ENCODE measurements at regions not wholly inside any gene's neighbourhood (a gene's known extent, or its start where the extent isn't known, plus 50 kb on each side); places are given as distances from the start of the nearest gene placed in this dataset.

DNA sequence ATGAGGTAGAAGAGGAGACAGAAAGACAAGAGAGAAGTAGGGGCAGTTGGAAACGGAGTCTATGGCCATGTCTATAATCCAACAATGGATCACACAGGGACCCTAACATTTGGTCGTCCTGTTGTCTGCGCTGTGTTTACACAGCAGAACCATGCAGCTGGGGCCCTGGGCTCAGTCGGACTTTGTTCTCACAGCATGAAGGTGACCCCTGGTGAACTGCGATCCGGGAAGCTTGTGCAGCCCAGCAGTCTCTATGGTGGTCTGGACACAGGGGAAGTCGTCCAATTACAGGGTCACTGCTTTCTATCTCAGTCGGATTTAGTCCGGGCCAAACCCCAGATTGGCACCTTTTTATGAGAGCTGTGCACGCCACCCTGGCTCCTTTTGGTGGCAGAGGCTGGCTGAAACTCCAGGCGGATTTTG is 153.6 kb downstream of the FOXA2 start:
- in situ Hi-C loops (cut with HindIII; ENCODE audit: low pct_unique_long_range_greater_than_20kb, low sequenced_read_pairs), result no loop called here
- TF ChIP-seq JUND (IDR thresholded peaks at IDR 0.05; ENCODE audit: low read depth), result no peak
- no peak for DNase-seq (ENCODE audit: low read depth in 1 of 2, low spot score in 1 of 2)

GRCh38 chr20:22430154-22430745 is 154.1 kb downstream of the FOXA2 start:
- TF ChIP-seq JUND (IDR thresholded peaks at IDR 0.05; ENCODE audit: low read depth), result no peak
- DNase-seq (ENCODE audit: low read depth in 1 of 2, low spot score in 1 of 2), result no peak
- in situ Hi-C loops (cut with HindIII; ENCODE audit: low pct_unique_long_range_greater_than_20kb, low sequenced_read_pairs), result no loop called here

GRCh38 chr20:22429175-22430153 is 154.9 kb downstream of the FOXA2 start:
- TF ChIP-seq JUND (IDR thresholded peaks at IDR 0.05; ENCODE audit: low read depth), result no peak

DNA sequence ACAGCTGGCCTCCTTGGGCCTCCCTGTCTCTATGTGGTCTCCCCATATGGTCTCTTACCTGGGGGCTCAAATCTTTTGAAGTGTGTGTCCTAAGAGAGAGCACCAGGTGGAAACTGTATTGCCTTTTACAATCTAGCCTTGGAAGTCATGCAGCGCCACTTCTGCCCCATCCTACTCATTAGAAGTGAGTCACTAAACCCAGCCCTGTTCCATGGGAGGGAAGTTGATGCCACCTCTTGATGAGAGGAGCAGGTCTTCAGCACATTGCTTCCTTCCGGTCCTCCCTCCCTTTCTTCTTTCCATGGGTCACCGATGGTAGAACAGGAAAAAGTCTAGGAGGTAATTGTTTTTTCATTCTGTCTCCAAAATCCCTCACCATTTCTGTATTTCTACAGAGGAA is 156.3 kb downstream of the FOXA2 start:
- in situ Hi-C loops (cut with HindIII; ENCODE audit: low pct_unique_long_range_greater_than_20kb, low sequenced_read_pairs), result no loop called here
- DNase-seq (ENCODE audit: low read depth in 1 of 2, low spot score in 1 of 2), result no peak
- TF ChIP-seq JUND (IDR thresholded peaks at IDR 0.05; ENCODE audit: low read depth), result no peak

More at GRCh38 chr20:22429175-22430153, 154.9 kb downstream of the FOXA2 start:
- DNase-seq (ENCODE audit: low read depth in 1 of 2, low spot score in 1 of 2), result no peak
- in situ Hi-C loops (cut with HindIII; ENCODE audit: low pct_unique_long_range_greater_than_20kb, low sequenced_read_pairs), result no loop called here

GRCh38 chr20:22426772-22427171 is 157.6 kb downstream of the FOXA2 start:
- TF ChIP-seq JUND (IDR thresholded peaks at IDR 0.05; ENCODE audit: low read depth), result no peak
- in situ Hi-C loops (cut with HindIII; ENCODE audit: low pct_unique_long_range_greater_than_20kb, low sequenced_read_pairs), result no loop called here
- no peak for DNase-seq (ENCODE audit: low read depth in 1 of 2, low spot score in 1 of 2)

GRCh38 chr20:22425344-22426295 is 158.8 kb downstream of the FOXA2 start:
- no peak for TF ChIP-seq JUND (IDR thresholded peaks at IDR 0.05; ENCODE audit: low read depth)
- DNase-seq (ENCODE audit: low read depth in 1 of 2, low spot score in 1 of 2), result no peak
- in situ Hi-C loops (cut with HindIII; ENCODE audit: low pct_unique_long_range_greater_than_20kb, low sequenced_read_pairs), result no loop called here

- no peak for TF ChIP-seq JUND (IDR thresholded peaks at IDR 0.05; ENCODE audit: low read depth)
- in situ Hi-C loops (cut with HindIII; ENCODE audit: low pct_unique_long_range_greater_than_20kb, low sequenced_read_pairs), result no loop called here
- no peak for DNase-seq (ENCODE audit: low read depth in 1 of 2, low spot score in 1 of 2)
These were observed 161.1 kb downstream of the FOXA2 start for GRCh38 chr20:22423190-22423832.

DNA sequence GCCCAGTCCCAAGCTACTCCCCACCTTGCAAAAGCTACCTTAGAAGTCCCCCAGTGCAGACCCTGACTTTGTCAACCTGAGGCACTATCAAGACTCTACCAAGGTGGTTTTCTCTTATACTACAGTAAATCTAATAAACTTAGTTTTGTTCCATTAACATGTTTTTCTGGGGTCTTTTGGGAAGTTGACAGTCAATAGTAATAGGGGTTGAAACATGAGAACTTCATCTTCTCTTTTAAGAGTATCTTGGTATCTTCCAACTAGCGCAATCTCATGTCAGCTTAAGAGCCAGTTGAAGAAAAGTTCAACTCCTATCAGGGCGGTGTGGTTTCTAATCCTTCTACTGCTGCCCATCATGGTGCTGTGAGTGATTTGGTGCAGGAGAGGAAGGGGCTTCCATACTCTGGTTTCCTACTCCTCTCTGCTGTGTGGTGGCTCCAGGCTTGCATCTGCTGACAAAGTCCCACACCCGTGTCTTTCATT is 164.2 kb downstream of the FOXA2 start:
- in situ Hi-C loops (cut with HindIII; ENCODE audit: low pct_unique_long_range_greater_than_20kb, low sequenced_read_pairs), result no loop called here
- TF ChIP-seq JUND (IDR thresholded peaks at IDR 0.05; ENCODE audit: low read depth), result no peak
- DNase-seq (ENCODE audit: low read depth in 1 of 2, low spot score in 1 of 2), result no peak

- DNase-seq (ENCODE audit: low read depth in 1 of 2, low spot score in 1 of 2), result no peak
- in situ Hi-C loops (cut with HindIII; ENCODE audit: low pct_unique_long_range_greater_than_20kb, low sequenced_read_pairs), result no loop called here
- TF ChIP-seq JUND (IDR thresholded peaks at IDR 0.05; ENCODE audit: low read depth), result no peak
These were observed 165.6 kb downstream of the FOXA2 start for GRCh38 chr20:22418738-22419137.

DNA sequence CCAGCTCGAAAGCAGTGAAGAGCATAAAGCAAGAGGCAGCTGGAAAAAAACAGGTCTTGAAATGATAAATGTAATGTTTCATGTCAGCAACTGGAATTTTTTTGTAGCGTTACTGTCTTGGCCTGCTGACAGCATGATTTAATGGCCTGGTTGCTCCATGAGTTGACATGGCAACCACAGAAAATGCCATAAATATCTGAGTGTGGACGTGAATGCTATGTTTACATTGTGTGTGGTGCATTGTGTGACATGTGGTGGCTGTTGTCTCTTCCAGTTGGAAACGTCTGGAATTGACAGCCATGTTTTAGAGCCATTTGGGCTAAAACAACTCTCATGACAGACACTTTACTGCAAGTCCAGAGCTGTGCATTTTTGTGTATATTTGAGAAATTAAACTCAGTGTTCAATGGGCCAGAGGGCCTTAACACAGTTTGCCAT is 170.0 kb downstream of the FOXA2 start:
- in situ Hi-C loops (cut with HindIII; ENCODE audit: low pct_unique_long_range_greater_than_20kb, low sequenced_read_pairs), result no loop called here
- peak in 1 of 2 experiments; percentile 5 for DNase-seq (ENCODE audit: low read depth in 1 of 2, low spot score in 1 of 2)

GRCh38 chr20:22412977-22413868 is 171.1 kb downstream of the FOXA2 start:
- in situ Hi-C loops (cut with HindIII; ENCODE audit: low pct_unique_long_range_greater_than_20kb, low sequenced_read_pairs), result no loop called here
- no peak for DNase-seq (ENCODE audit: low read depth in 1 of 2, low spot score in 1 of 2)
- TF ChIP-seq JUND (IDR thresholded peaks at IDR 0.05; ENCODE audit: low read depth), result no peak

More for the DNA sequence above, 170.0 kb downstream of the FOXA2 start:
- TF ChIP-seq JUND (IDR thresholded peaks at IDR 0.05; ENCODE audit: low read depth), result no peak
